CD14-positive monocyte (primary cell): ENCODE measurements at regions not wholly inside any gene's neighbourhood (a gene's known extent, or its start where the extent isn't known, plus 50 kb on each side); places are given as distances from the start of the nearest gene placed in this dataset.

Experiments used
- DNase-seq, 3 donors: peaks; one replicate each; pipeline ENCODE4 v3.0.0-alpha.2; 2011 to 2022
- H2AFZ ChIP-seq: 2 replicates; pipeline ENCODE4 v1.6.0; 2012; ENCODE audit warnings: mild to moderate bottlenecking, low read depth, low read length, inconsistent platforms; ENCODE audit not compliant: insufficient read depth, poor library complexity, severe bottlenecking
- H3K27ac ChIP-seq, 2 donors: 1 replicate in 1 of 2; 2 replicates in 1 of 2; pipeline ENCODE4 v1.5.1; 2012 to 2013; ENCODE audit warnings: low read length in 2 of 2, control low read depth in 1 of 2, inconsistent platforms in 1 of 2, low read depth in 1 of 2, mild to moderate bottlenecking in 1 of 2
- H3K27me3 ChIP-seq, 2 donors: one replicate each; pipeline versions ENCODE4 v1.6.0 to v1.6.1; 2011 to 2013; ENCODE audit warnings: low read length in 2 of 2; ENCODE audit not compliant: control insufficient read depth in 2 of 2, insufficient read depth in 2 of 2
- H3K36me3 ChIP-seq, 2 donors: replicated peaks in 1 of 2; 1 replicate in 1 of 2; 2 replicates in 1 of 2; pipeline versions ENCODE4 v1.5.1 to v1.6.1; 2012 to 2013; ENCODE audit warnings: low read length in 2 of 2, control low read depth in 1 of 2, inconsistent platforms in 1 of 2, mild to moderate bottlenecking in 1 of 2; ENCODE audit not compliant: insufficient read depth in 2 of 2, control insufficient read depth in 1 of 2
- H3K4me1 ChIP-seq, 2 donors: 1 replicate in 1 of 2; 2 replicates in 1 of 2; pipeline versions ENCODE4 v1.5.1 to v1.6.1; 2012 to 2013; ENCODE audit warnings: low read length in 2 of 2, control low read depth in 1 of 2, inconsistent platforms in 1 of 2, mild to moderate bottlenecking in 1 of 2, moderate library complexity in 1 of 2; ENCODE audit not compliant: insufficient read depth in 2 of 2, control insufficient read depth in 1 of 2
- H3K4me2 ChIP-seq: replicated peaks from 2 replicates; pipeline ENCODE3; 2012; ENCODE audit warnings: low read length, moderate library complexity, mild to moderate bottlenecking; ENCODE audit not compliant: poor library complexity, severe bottlenecking; ENCODE audit errors: extremely low read depth
- H3K4me3 ChIP-seq, 3 experiments: fragments of 200-600 bp in 1 of 3; sonication (generic) in 1 of 3; replicated peaks in 1 of 3; 1 replicate in 2 of 3; 2 replicates in 1 of 3; pipeline ENCODE4 v1.5.1; 2011 to 2013; ENCODE audit warnings: low read length in 3 of 3, mild to moderate bottlenecking in 3 of 3, control low read depth in 2 of 3, low read depth in 2 of 3, inconsistent platforms in 1 of 3, moderate library complexity in 1 of 3
- H3K79me2 ChIP-seq: 2 replicates; pipeline ENCODE4 v1.6.0; 2012; ENCODE audit warnings: mild to moderate bottlenecking, control low read depth, inconsistent platforms, low read length, moderate library complexity; ENCODE audit not compliant: insufficient read depth
- H3K9ac ChIP-seq: 2 replicates; pipeline ENCODE4 v1.6.0; 2017; ENCODE audit warnings: low read length, mild to moderate bottlenecking; ENCODE audit not compliant: insufficient read depth, poor library complexity, severe bottlenecking
- H3K9me3 ChIP-seq, 2 donors: replicated peaks in 1 of 2; 1 replicate in 1 of 2; 2 replicates in 1 of 2; pipeline versions ENCODE4 v1.5.1 to v1.6.1; 2012 to 2013; ENCODE audit warnings: low read length in 2 of 2, control low read depth in 1 of 2; ENCODE audit not compliant: control insufficient read depth in 1 of 2, insufficient read depth in 1 of 2
- H4K20me1 ChIP-seq: 2 replicates; pipeline ENCODE4 v1.6.0; 2012; ENCODE audit warnings: mild to moderate bottlenecking, low read length, control low read depth, moderate library complexity; ENCODE audit not compliant: insufficient read depth
- H3K27ac Mint-ChIP-seq, 7 donors: one replicate each; pipeline ENCODE4 v1.8.0; 2020; ENCODE audit warnings: mild to moderate bottlenecking in 7 of 7, mixed read lengths in 7 of 7, moderate library complexity in 6 of 7, inconsistent platforms in 2 of 7
- H3K27me3 Mint-ChIP-seq, 3 donors: one replicate each; pipeline ENCODE4 v1.8.0; 2021 to 2022; ENCODE audit warnings: low read depth in 3 of 3, mild to moderate bottlenecking in 3 of 3, mixed read lengths in 3 of 3, moderate library complexity in 3 of 3, inconsistent platforms in 1 of 3
- H3K36me3 Mint-ChIP-seq, 2 donors: one replicate each; pipeline ENCODE4 v1.8.0; 2020; ENCODE audit warnings: mixed read lengths in 2 of 2, inconsistent platforms in 1 of 2, mild to moderate bottlenecking in 1 of 2
- H3K4me1 Mint-ChIP-seq: one replicate; pipeline ENCODE4 v1.8.0; 2020; ENCODE audit warnings: mild to moderate bottlenecking, mixed read lengths
- H3K4me3 Mint-ChIP-seq, 2 donors: one replicate each; pipeline ENCODE4 v1.8.0; 2020; ENCODE audit warnings: mild to moderate bottlenecking in 2 of 2, mixed read lengths in 2 of 2, moderate library complexity in 1 of 2
- H3K9me3 Mint-ChIP-seq, 7 donors: one replicate each; pipeline ENCODE4 v1.8.0; 2020 to 2022; ENCODE audit warnings: mixed read lengths in 7 of 7, mild to moderate bottlenecking in 6 of 7, moderate library complexity in 6 of 7, inconsistent platforms in 2 of 7
- WGBS: methylation state at CpG from one replicate; pipeline ENCODE4 v1.1.5; 2013; ENCODE audit warnings: missing lambda C conversion rate; ENCODE audit not compliant: insufficient coverage; 5-methylcytosine and 5-hydroxymethylcytosine counted together
- intact Hi-C, 2 donors: fragments of 100-400 bp; cut with micrococcal nuclease; formaldehyde crosslinking; loops; one replicate each; pipeline versions ENCODE4 v1.15.0 to v1.15.1; 2023
- TF ChIP-seq, protein P1 (sequence below): fragments of 200-600 bp; IDR thresholded peaks from one replicate; pipeline ENCODE4 v1.8.0; 2022; ENCODE audit warnings: antibody characterized with exemption, mild to moderate bottlenecking

DNA sequence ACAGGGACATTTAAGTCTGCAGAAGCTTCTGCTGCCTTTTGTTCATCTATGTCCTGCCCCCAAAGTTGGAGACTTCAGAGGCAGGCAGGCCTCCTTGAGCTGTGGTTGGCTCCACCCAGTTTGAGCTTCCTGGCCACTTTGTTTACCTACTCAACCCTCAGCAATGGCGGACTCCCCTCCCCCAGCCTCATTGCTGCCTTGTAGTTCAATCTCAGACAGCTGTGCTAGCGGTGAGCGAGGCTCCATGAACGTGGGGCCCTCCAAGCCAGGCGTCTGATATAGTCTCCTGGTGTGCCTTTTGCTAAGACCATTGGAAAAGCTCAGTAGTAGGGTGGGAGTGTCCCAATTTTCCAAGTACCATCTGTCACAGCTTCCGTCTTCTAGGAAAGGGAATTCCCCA, 170.1 kb downstream of the CCNG2 start:
- Histone ChIP-seq H3K27ac (no peak overlapping the region), H3K36me3 (no peaks in the 10 kb centered on the region), H4K20me1 (no peaks in the 10 kb centered on the region), H3K27me3 (no peaks in the 10 kb centered on the region), H3K79me2 (no peaks in the 10 kb centered on the region), H3K4me1 (no peaks in the 10 kb centered on the region), H3K4me2 (no peak overlapping the region), H3K9ac (no peak overlapping the region), H2AFZ (no peak overlapping the region), H3K9me3 (peaks cover 8 to 16% of the 10 kb centered on the region in 2 donors), H3K4me3 (no peak overlapping the region)
- TF ChIP-seq, protein P1, sequence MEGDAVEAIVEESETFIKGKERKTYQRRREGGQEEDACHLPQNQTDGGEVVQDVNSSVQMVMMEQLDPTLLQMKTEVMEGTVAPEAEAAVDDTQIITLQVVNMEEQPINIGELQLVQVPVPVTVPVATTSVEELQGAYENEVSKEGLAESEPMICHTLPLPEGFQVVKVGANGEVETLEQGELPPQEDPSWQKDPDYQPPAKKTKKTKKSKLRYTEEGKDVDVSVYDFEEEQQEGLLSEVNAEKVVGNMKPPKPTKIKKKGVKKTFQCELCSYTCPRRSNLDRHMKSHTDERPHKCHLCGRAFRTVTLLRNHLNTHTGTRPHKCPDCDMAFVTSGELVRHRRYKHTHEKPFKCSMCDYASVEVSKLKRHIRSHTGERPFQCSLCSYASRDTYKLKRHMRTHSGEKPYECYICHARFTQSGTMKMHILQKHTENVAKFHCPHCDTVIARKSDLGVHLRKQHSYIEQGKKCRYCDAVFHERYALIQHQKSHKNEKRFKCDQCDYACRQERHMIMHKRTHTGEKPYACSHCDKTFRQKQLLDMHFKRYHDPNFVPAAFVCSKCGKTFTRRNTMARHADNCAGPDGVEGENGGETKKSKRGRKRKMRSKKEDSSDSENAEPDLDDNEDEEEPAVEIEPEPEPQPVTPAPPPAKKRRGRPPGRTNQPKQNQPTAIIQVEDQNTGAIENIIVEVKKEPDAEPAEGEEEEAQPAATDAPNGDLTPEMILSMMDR = no peak
- no peaks in the 10 kb centered on the region for H3K36me3 Mint-ChIP-seq
- H3K27ac Mint-ChIP-seq = no peak overlapping the region
- H3K4me1 Mint-ChIP-seq = no peaks in the 10 kb centered on the region
- H3K9me3 Mint-ChIP-seq = peaks cover 4 to 25% (median 16%) of the 10 kb centered on the region in 7 donors
- 80% methylated on average over 1 of the region's 6 CpGs for WGBS
- H3K4me3 Mint-ChIP-seq = no peak overlapping the region
- no peak for DNase-seq
- peaks cover 2% of the 10 kb centered on the region in 3 donors for H3K27me3 Mint-ChIP-seq
- intact Hi-C loops = no loop called here

DNA sequence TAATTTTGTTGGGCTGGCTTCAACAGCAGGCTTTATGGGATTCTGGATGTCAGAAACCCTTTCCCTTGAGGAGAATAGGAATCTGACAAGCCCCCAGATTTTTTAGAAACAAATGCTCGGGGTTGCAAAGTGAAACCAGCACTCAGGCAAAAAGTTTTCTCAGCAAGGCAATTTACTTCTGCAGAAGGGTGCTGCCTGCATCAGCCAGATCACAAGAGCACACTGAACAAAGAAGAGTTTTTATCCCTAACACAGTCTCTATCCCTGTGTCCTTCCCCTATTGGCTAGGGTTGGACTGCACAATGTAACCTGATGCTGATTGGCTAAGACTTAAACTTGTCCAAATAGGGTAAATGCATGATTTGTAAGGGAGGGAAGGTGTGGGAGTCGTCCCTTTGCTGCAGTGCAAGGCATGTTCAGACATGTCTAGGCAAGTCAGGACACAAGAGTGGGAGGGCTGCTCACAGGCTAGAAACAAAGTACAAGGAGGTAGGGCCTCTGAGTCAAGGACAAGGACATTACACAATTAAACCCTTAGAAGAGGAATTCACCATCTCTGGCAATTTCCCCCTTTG, 175.8 kb downstream of the CCNG2 start:
- Mint-ChIP-seq H3K9me3 (peaks cover 6 to 45% (median 38%) of the 10 kb centered on the region in 7 donors), H3K36me3 (no peaks in the 10 kb centered on the region), H3K27me3 (no peaks in the 10 kb centered on the region), H3K4me1 (no peaks in the 10 kb centered on the region), H3K27ac (no peak overlapping the region), H3K4me3 (no peak overlapping the region)
- no peaks in the 10 kb centered on the region for H3K27me3 ChIP-seq
- H3K9me3 ChIP-seq = peaks cover 27 to 30% of the 10 kb centered on the region in 2 donors
- H3K4me2 ChIP-seq = no peak overlapping the region
- intact Hi-C loops = no loop called here
- no peak overlapping the region for H3K4me3 ChIP-seq
- H3K27ac ChIP-seq = no peak overlapping the region
- no peak overlapping the region for H3K9ac ChIP-seq
- no peaks in the 10 kb centered on the region for H4K20me1 ChIP-seq
- H3K79me2 ChIP-seq = no peaks in the 10 kb centered on the region
- no peak overlapping the region for H2AFZ ChIP-seq
- H3K36me3 ChIP-seq = no peaks in the 10 kb centered on the region
- TF ChIP-seq, protein P1 = no peak
- WGBS = 67% methylated on average over 1 of the region's 2 CpGs
- DNase-seq = no peak
- H3K4me1 ChIP-seq = no peaks in the 10 kb centered on the region
